ENCODE measurements at regions not wholly inside any gene's neighbourhood (a gene's known extent, or its start where the extent isn't known, plus 50 kb on each side); places are given as distances from the start of the nearest gene placed in this dataset.
A peak's percentile ranks its signal among the peaks of the same experiment; 100 is the strongest.

GRCh38 chr12:116456330-116457082, 102.7 kb upstream of the MAP1LC3B2 start:
- H3K9ac ChIP-seq (ENCODE audit: low read length) = no peak overlapping the region
- no peaks in the 10 kb centered on the region for H3K79me2 ChIP-seq (ENCODE audit: control insufficient read depth, insufficient read depth, low read length)
- no peaks in the 10 kb centered on the region for H4K20me1 ChIP-seq (ENCODE audit: control insufficient read depth, insufficient read depth, low read length, poor library complexity, severe bottlenecking)
- H3K27ac Mint-ChIP-seq = no peak overlapping the region
- ChIA-PET POLR2A (no interaction called here), CTCF (no interaction called here)
- peaks cover 20 to 30% of the 10 kb centered on the region in 2 donors for H3K4me1 ChIP-seq (ENCODE audit: control insufficient read depth in 2 of 2, insufficient read depth in 2 of 2, low read length in 2 of 2)
- H3K27me3 ChIP-seq (replicated peaks in 1 of 4; ENCODE audit: control extremely low read depth in 1 of 4, control insufficient read depth in 3 of 4, insufficient read depth in 4 of 4, low read length in 3 of 4) = peaks cover 0 to 8% (median 0%) of the 10 kb centered on the region in 4 experiments
- TF ChIP-seq CTCF (IDR thresholded peaks at IDR 0.05) (no peak), EZH2 (IDR thresholded peaks at IDR 0.05; ENCODE audit: borderline replicate concordance, insufficient read depth, low read depth, low read length, poor library complexity, severe bottlenecking) (no peak)
- WGBS (ENCODE audit: insufficient coverage) = 45% methylated on average over 4 of the region's 15 CpGs
- H3K4me3 Mint-ChIP-seq = no peak overlapping the region
- no peak overlapping the region for H3K4me2 ChIP-seq (replicated peaks; ENCODE audit: low read depth, low read length, poor library complexity, severe bottlenecking)
- H3K4me3 ChIP-seq (ENCODE audit: control extremely low read depth in 1 of 5, extremely low read depth in 1 of 5, insufficient read depth in 1 of 5, low read depth in 2 of 5, low read length in 4 of 5) = no peak overlapping the region
- H3K9me3 Mint-ChIP-seq (ENCODE audit: insufficient read depth) = no peaks in the 10 kb centered on the region
- H3K36me3 ChIP-seq (replicated peaks in 1 of 2; ENCODE audit: control extremely low read depth in 1 of 2, control insufficient read depth in 1 of 2, extremely low read depth in 1 of 2, insufficient read depth in 2 of 2, low read length in 1 of 2) = no peaks in the 10 kb centered on the region
- ATAC-seq (ENCODE audit: low read depth) = no peak
- no peak overlapping the region for H2AFZ ChIP-seq (ENCODE audit: insufficient read depth, low read depth, low read length, poor library complexity, severe bottlenecking)
- H3K27ac ChIP-seq (ENCODE audit: low read length in 2 of 2) = no peak overlapping the region
- H3K4me1 Mint-ChIP-seq = peaks cover 40% of the 10 kb centered on the region
- H3K27me3 Mint-ChIP-seq = peaks cover 6% of the 10 kb centered on the region
- H3K9me3 ChIP-seq (ENCODE audit: control extremely low read depth in 1 of 3, control insufficient read depth in 2 of 3, insufficient read depth in 1 of 3, low read length in 2 of 3) = peaks cover 0 to 8% (median 0%) of the 10 kb centered on the region in 3 donors
- intact Hi-C loops (cut with micrococcal nuclease) = no loop called here
- no peak for DNase-seq

GRCh38 chr12:116458492-116458891, 100.7 kb upstream of the MAP1LC3B2 start:
- peaks cover 6% of the 10 kb centered on the region for H3K27me3 Mint-ChIP-seq
- Histone ChIP-seq H3K27ac (ENCODE audit: low read length in 2 of 2) (no peak overlapping the region), H3K4me2 (replicated peaks; ENCODE audit: low read depth, low read length, poor library complexity, severe bottlenecking) (peak overlapping the region; percentile 26), H3K36me3 (replicated peaks in 1 of 2; ENCODE audit: control extremely low read depth in 1 of 2, control insufficient read depth in 1 of 2, extremely low read depth in 1 of 2, insufficient read depth in 2 of 2, low read length in 1 of 2) (no peaks in the 10 kb centered on the region), H3K27me3 (replicated peaks in 1 of 4; ENCODE audit: control extremely low read depth in 1 of 4, control insufficient read depth in 3 of 4, insufficient read depth in 4 of 4, low read length in 3 of 4) (peaks cover 0 to 8% (median 0%) of the 10 kb centered on the region in 4 experiments), H4K20me1 (ENCODE audit: control insufficient read depth, insufficient read depth, low read length, poor library complexity, severe bottlenecking) (no peaks in the 10 kb centered on the region), H3K4me3 (ENCODE audit: control extremely low read depth in 1 of 5, extremely low read depth in 1 of 5, insufficient read depth in 1 of 5, low read depth in 2 of 5, low read length in 4 of 5) (no peak overlapping the region), H3K9ac (ENCODE audit: low read length) (no peak overlapping the region), H2AFZ (ENCODE audit: insufficient read depth, low read depth, low read length, poor library complexity, severe bottlenecking) (peak overlapping the region; percentile 5), H3K9me3 (ENCODE audit: control extremely low read depth in 1 of 3, control insufficient read depth in 2 of 3, insufficient read depth in 1 of 3, low read length in 2 of 3) (peaks cover 0 to 7% (median 0%) of the 10 kb centered on the region in 3 donors), H3K4me1 (ENCODE audit: control insufficient read depth in 2 of 2, insufficient read depth in 2 of 2, low read length in 2 of 2) (peaks cover 11 to 18% of the 10 kb centered on the region in 2 donors), H3K79me2 (ENCODE audit: control insufficient read depth, insufficient read depth, low read length) (no peaks in the 10 kb centered on the region)
- WGBS (ENCODE audit: insufficient coverage) = 87% methylated on average over 5 of the region's 12 CpGs
- DNase-seq (no peak), ATAC-seq (ENCODE audit: low read depth) (no peak)
- TF ChIP-seq CTCF (IDR thresholded peaks at IDR 0.05) = no peak
- no peak for TF ChIP-seq EZH2 (IDR thresholded peaks at IDR 0.05; ENCODE audit: borderline replicate concordance, insufficient read depth, low read depth, low read length, poor library complexity, severe bottlenecking)
- ChIA-PET POLR2A (no interaction called here), CTCF (no interaction called here)
- peaks cover 31% of the 10 kb centered on the region for H3K4me1 Mint-ChIP-seq
- intact Hi-C loops (cut with micrococcal nuclease) = no loop called here
- peak overlapping the region; percentile 39 for H3K4me3 Mint-ChIP-seq
- no peak overlapping the region for H3K27ac Mint-ChIP-seq
- H3K9me3 Mint-ChIP-seq (ENCODE audit: insufficient read depth) = no peaks in the 10 kb centered on the region

Data from B cell (primary cell).